NCI-H2171 treated with DMSO at 0.1 percent for 48 hours (cell line): ENCODE measurements at regions not wholly inside any gene's neighbourhood (a gene's known extent, or its start where the extent isn't known, plus 50 kb on each side); places are given as distances from the start of the nearest gene placed in this dataset.

Experiments
- DNase-seq: peaks from one replicate; lab custom pipeline; 2025; lab: John Stamatoyannopoulos, UW

GRCh38 chr4:1476140-1476513 is 69.9 kb upstream of the NKX1-1 start:
- DNase-seq = no peak

- no peak for DNase-seq
Observed at GRCh38 chr4:1475277-1476139, 69.3 kb upstream of the NKX1-1 start.

DNA sequence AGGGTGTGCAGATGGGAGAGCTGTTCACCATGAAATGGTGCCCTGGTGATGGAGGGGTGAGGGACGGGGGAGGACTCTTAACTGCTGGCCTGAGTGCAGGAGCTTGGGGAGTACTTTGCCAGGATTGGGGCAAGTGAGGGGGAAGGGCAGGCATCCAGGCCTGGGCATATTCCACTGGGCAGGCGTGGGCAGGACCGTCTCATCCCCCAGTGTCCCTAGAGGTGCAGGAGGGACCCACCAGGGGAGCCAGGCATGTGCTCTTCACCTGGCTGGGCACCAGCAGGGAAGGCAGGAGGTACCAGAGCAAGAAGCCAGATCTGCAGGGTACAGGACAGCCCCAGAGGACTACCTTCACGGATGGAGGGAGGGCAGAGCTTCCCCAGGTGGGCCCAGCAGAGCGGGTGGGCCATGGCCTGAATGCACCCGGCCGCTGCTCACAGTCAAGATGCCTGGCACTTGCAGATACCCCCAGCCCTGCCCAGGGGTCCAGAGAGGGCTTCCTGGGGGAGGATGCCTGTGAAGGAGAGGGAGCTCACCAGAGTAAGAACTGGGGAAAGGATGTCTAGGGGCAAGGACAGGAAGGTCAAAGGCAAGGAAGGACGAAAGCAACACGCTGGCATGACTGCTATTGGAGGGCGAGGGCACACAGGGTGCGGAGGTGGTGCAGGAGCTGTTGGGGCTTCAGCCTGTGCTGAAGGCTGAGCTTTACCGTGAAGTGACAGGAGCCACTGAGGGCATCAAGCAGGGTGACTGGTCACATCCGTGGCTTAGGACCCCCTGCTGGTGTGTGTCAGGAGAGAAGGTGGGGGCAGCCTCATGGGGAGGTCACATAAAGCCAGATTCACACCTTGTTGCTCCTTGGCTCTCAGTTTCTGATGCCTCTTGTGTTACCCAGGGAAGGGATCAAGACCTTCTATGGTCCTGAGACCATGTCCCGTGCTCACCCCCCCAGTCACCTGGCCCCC is 68.2 kb upstream of the NKX1-1 start:
- no peak for DNase-seq

- no peak for DNase-seq
Observed at GRCh38 chr4:1473718-1474117, 67.5 kb upstream of the NKX1-1 start.

GRCh38 chr4:1472911-1473518 is 66.8 kb upstream of the NKX1-1 start:
- no peak for DNase-seq

DNA sequence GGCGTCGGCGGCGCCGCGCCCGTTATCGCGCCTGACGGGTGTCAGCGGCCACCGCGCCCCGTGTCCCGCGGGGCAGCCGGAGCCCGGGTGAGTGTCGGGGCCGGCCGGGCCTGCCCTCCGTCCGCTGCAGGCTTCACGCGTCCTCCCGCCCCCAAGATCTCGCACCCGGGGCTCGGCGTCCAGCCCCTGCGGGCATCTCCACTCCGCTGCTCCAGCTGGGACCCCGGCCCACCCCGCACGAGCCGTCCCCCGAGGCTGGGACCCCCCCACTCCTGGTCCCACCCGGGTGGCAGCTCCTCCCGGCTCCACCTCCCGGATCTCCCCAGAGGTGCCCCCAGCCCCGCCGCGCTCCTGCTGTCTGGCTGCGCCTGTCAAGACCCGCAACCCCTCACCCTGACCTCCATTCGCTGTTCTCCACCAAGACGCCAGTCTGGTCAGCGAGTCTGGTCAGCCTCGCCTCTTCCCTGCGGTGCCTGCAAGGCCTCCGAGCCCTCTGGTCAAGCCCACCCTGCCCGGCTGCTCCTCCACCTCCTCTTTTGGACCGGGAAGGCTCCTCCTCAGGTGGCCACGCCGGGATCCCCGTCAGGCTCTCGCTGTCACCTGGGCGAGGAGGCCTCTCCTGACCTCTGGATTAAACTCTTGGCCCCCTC is 66.0 kb upstream of the NKX1-1 start:
- DNase-seq = no peak

DNA sequence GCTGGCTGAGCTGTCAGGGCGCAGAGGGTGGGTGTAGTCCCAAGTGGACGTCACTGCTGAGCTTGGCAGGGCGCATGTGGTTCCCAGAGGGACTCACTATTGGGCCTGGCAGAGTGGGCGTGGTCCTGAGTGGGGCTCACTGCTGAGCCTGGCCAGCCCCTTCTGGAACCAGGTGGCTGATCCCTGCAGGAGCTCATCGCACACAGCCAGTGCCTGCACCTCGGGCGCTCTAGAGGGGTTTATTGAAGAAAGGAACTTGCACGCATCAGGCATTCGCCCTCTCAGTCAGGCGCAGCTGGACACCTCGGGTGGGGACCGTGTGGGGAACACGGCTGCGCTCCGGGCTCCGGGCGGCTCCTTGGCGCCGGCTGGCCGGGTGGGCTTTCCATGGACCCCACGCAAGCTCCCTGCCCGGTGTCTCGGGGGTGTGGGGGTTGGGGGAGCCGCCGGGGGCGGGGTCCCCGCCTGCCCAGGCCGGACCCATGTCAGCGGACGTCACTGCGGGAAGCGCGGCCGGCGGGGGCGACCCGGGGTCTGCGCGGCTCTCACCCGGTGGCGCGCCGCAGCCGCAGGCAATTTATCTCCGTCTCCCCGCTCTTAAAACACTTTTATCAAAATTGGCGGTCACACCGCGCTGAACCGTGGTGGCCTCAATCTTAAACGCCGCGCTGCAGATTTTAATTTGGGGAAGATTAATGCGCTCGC is 65.4 kb upstream of the NKX1-1 start:
- no peak for DNase-seq

GRCh38 chr4:1470816-1471442 is 64.7 kb upstream of the NKX1-1 start:
- no peak for DNase-seq

GRCh38 chr4:1470393-1470670 is 64.1 kb upstream of the NKX1-1 start:
- no peak for DNase-seq

GRCh38 chr4:1469607-1470392 is 63.6 kb upstream of the NKX1-1 start:
- DNase-seq = no peak

- DNase-seq = no peak
Observed at GRCh38 chr4:1469043-1469442, 62.8 kb upstream of the NKX1-1 start.

GRCh38 chr4:1467581-1468458 is 61.6 kb upstream of the NKX1-1 start:
- no peak for DNase-seq

DNA sequence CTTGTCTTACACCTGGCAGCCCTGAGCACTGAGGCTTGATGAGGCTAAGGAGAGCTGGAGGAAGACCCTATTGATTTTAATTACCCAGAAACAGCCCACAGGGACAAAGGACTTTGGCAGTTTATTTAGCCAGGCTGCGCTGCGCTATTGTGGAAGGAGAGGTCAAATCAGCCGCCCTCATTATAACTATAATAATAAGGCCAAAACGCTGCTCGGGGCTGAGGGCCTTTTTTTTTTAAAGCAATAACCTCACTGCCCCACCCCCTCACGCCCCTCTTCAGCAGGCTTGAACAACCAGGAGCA is 60.6 kb upstream of the NKX1-1 start:
- no peak for DNase-seq

GRCh38 chr4:1466034-1466862 is 60.0 kb upstream of the NKX1-1 start:
- no peak for DNase-seq

DNA sequence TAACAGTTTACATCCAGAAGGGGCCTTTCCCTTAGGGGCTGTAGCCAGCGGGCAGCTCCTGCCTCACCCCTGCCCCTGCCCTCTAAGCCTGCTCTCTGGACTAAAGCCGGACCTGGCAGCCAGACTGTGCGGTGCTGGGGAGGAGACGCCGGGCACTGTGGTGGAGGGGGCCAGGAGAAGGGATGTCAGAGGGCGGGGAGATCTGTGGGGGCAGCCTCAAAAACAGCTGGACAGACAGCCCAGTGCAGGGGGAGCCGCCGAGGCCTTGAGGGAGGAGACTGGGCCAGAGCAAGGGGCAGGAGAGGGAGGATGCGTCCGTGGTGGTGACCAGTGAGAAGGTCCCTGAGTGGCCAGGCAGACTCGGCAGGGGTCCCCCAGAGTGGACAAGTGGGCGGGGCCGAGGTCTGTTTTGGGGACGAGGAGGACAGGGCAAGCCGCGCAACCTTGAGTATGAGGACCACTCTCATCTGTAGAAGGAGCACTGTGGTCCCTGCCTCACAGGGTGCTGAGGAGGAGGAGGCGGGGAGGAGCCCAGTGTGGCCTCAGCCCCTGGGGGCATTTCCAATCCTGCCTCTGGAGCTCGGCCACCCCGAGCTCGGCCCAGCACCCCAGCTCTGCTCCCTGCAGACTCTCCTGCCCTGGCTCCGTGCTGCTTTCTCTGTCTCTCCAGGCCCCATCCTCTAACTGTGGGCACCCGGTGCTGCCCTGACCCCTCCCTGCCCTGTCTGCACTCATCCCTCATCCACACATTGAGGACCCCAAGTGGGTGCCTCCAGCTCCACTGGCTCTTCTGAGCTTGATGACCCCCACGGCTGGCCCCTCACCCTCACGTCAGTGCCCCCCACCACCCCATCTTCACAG is 59.2 kb upstream of the NKX1-1 start:
- no peak for DNase-seq

- DNase-seq = no peak
Observed at GRCh38 chr4:1464581-1465171, 58.4 kb upstream of the NKX1-1 start.

- no peak for DNase-seq
Observed at GRCh38 chr4:1463927-1464540, 57.8 kb upstream of the NKX1-1 start.
